Peyer's patch (tissue), 4 donors: ENCODE measurements at regions not wholly inside any gene's neighbourhood (a gene's known extent, or its start where the extent isn't known, plus 50 kb on each side); places are given as distances from the start of the nearest gene placed in this dataset.

Experiments used
- DNase-seq, 3 donors: peaks; one replicate each; pipeline ENCODE4 v3.0.0-alpha.2; 2017 to 2019
- H3K27ac ChIP-seq, 4 donors: fragments of 200-600 bp; sonication (generic); one replicate each; pipeline ENCODE4 v1.5.1; 2016 to 2019
- H3K27me3 ChIP-seq, 2 donors: fragments of 200-600 bp; sonication (generic); one replicate each; pipeline ENCODE4 v1.5.1; 2019
- H3K36me3 ChIP-seq, 3 donors: fragments of 200-600 bp; sonication (generic); one replicate each; pipeline ENCODE4 v1.5.1; 2016 to 2019
- H3K4me1 ChIP-seq, 4 donors: fragments of 200-600 bp; sonication (generic); one replicate each; pipeline ENCODE4 v1.5.1; 2016 to 2019
- H3K4me3 ChIP-seq, 4 donors: fragments of 200-600 bp; sonication (generic); 1 replicate in 3 of 4; 2 replicates in 1 of 4; pipeline ENCODE4 v1.5.1; 2016 to 2019; ENCODE audit warnings: mild to moderate bottlenecking in 1 of 4
- H3K9me3 ChIP-seq, 4 donors: fragments of 200-600 bp; sonication (generic); one replicate each; pipeline ENCODE4 v1.5.1; 2016 to 2019; ENCODE audit warnings: mild to moderate bottlenecking in 1 of 4
- CTCF ChIP-seq, 6 experiments: fragments of 450-650 bp in 4 of 6; fragments of 200-600 bp in 2 of 6; sonication (generic) in 1 of 6; IDR thresholded peaks; one replicate each; pipeline ENCODE4 v1.5.1; 2017 to 2019; ENCODE audit warnings: antibody characterized with exemption in 6 of 6, mild to moderate bottlenecking in 3 of 6, moderate library complexity in 1 of 6
- POLR2A ChIP-seq, 2 donors: fragments of 450-650 bp; IDR thresholded peaks; one replicate each; pipeline ENCODE4 v1.5.1; 2017; ENCODE audit warnings: antibody characterized with exemption in 2 of 2, mild to moderate bottlenecking in 2 of 2, moderate library complexity in 2 of 2

- Histone ChIP-seq H3K27ac (peak overlapping the region in 1 of 4 donors; percentile 50), H3K27me3 (no peaks in the 10 kb centered on the region), H3K36me3 (no peaks in the 10 kb centered on the region), H3K9me3 (no peaks in the 10 kb centered on the region), H3K4me3 (no peak overlapping the region), H3K4me1 (no peaks in the 10 kb centered on the region)
- TF ChIP-seq POLR2A (IDR thresholded peaks at IDR 0.05) (no peak), CTCF (IDR thresholded peaks at IDR 0.05) (no peak)
- no peak for DNase-seq
Measured at GRCh38 chr6:146879406-146880117, 280.8 kb downstream of the ADGB start.

- no peak overlapping the region for H3K4me3 ChIP-seq
- DNase-seq, result no peak
- no peak overlapping the region for H3K27ac ChIP-seq
- H3K9me3 ChIP-seq, result no peaks in the 10 kb centered on the region
- peaks cover 0 to 5% (median 0%) of the 10 kb centered on the region in 4 donors for H3K4me1 ChIP-seq
- no peaks in the 10 kb centered on the region for H3K27me3 ChIP-seq
- no peaks in the 10 kb centered on the region for H3K36me3 ChIP-seq
- no peak for TF ChIP-seq POLR2A (IDR thresholded peaks at IDR 0.05)
- TF ChIP-seq CTCF (IDR thresholded peaks at IDR 0.05), result no peak
Measured at GRCh38 chr6:146881228-146882181, 282.7 kb downstream of the ADGB start.

GRCh38 chr6:146883640-146884531, 285.1 kb downstream of the ADGB start:
- Histone ChIP-seq H3K27me3 (no peaks in the 10 kb centered on the region), H3K4me1 (peaks cover 0 to 5% (median 0%) of the 10 kb centered on the region in 4 donors), H3K4me3 (no peak overlapping the region), H3K27ac (no peak overlapping the region), H3K9me3 (no peaks in the 10 kb centered on the region), H3K36me3 (no peaks in the 10 kb centered on the region)
- peak in 2 of 3 donors; percentile 59 to 65 for DNase-seq
- TF ChIP-seq POLR2A (IDR thresholded peaks at IDR 0.05), result no peak
- TF ChIP-seq CTCF (IDR thresholded peaks at IDR 0.05), result no peak

- no peaks in the 10 kb centered on the region for H3K36me3 ChIP-seq
- TF ChIP-seq POLR2A (IDR thresholded peaks at IDR 0.05) (no peak), CTCF (IDR thresholded peaks at IDR 0.05) (no peak)
- no peak overlapping the region for H3K27ac ChIP-seq
- H3K4me3 ChIP-seq, result no peak overlapping the region
- peaks cover 0 to 5% (median 0%) of the 10 kb centered on the region in 4 donors for H3K4me1 ChIP-seq
- DNase-seq, result no peak
- H3K27me3 ChIP-seq, result no peaks in the 10 kb centered on the region
- no peaks in the 10 kb centered on the region for H3K9me3 ChIP-seq
Measured at GRCh38 chr6:146884728-146885127, 286.0 kb downstream of the ADGB start.
